HG03432 (cell line): ENCODE measurements at regions not wholly inside any gene's neighbourhood (a gene's known extent, or its start where the extent isn't known, plus 50 kb on each side); places are given as distances from the start of the nearest gene placed in this dataset.

Source experiments
- ATAC-seq: cut with Tn5 transposase; IDR thresholded peaks from one replicate; pipeline ENCODE4 v1.9.1; 2021; ENCODE audit warnings: mild to moderate bottlenecking, moderate library complexity; ENCODE audit not compliant: unreplicated experiment

GRCh38 chr10:69715899-69716606 lies 85.7 kb upstream of the COL13A1 start:
- ATAC-seq = no peak

- ATAC-seq = no peak
Observed at GRCh38 chr10:69716711-69717560, 84.8 kb upstream of the COL13A1 start.

- no peak for ATAC-seq
Observed at GRCh38 chr10:69718951-69719350, 82.8 kb upstream of the COL13A1 start.

GRCh38 chr10:69721690-69722310 lies 79.9 kb upstream of the COL13A1 start:
- no peak for ATAC-seq

- no peak for ATAC-seq
Observed at GRCh38 chr10:69723653-69724052, 78.1 kb upstream of the COL13A1 start.

- no peak for ATAC-seq
Observed at GRCh38 chr10:69726850-69727249, 74.9 kb upstream of the COL13A1 start.

GRCh38 chr10:69728335-69728870 lies 73.3 kb upstream of the COL13A1 start:
- no peak for ATAC-seq

GRCh38 chr10:69729326-69730048 lies 72.2 kb upstream of the COL13A1 start:
- no peak for ATAC-seq

GRCh38 chr10:69730251-69731156 lies 71.2 kb upstream of the COL13A1 start:
- no peak for ATAC-seq

- no peak for ATAC-seq
Observed at GRCh38 chr10:69731184-69731583, 70.5 kb upstream of the COL13A1 start.

GRCh38 chr10:69731698-69732097 lies 70.0 kb upstream of the COL13A1 start:
- no peak for ATAC-seq

- ATAC-seq = no peak
Observed at GRCh38 chr10:69732147-69732825, 69.4 kb upstream of the COL13A1 start.

- ATAC-seq = no peak
Observed at GRCh38 chr10:69732826-69733150, 68.9 kb upstream of the COL13A1 start.

- ATAC-seq = no peak
Observed at GRCh38 chr10:69733791-69734261, 67.9 kb upstream of the COL13A1 start.

- no peak for ATAC-seq
Observed at GRCh38 chr10:69734416-69734796, 67.3 kb upstream of the COL13A1 start.

- no peak for ATAC-seq
Observed at GRCh38 chr10:69734797-69735468, 66.8 kb upstream of the COL13A1 start.

- ATAC-seq = no peak
Observed at GRCh38 chr10:69736886-69737641, 64.6 kb upstream of the COL13A1 start.

- no peak for ATAC-seq
Observed at GRCh38 chr10:69738071-69738470, 63.6 kb upstream of the COL13A1 start.
